HepG2 (cell line): ENCODE measurements at regions not wholly inside any gene's neighbourhood (a gene's known extent, or its start where the extent isn't known, plus 50 kb on each side); places are given as distances from the start of the nearest gene placed in this dataset.

Experiments used
- KDM1A ChIP-seq: IDR thresholded peaks from 2 replicates; pipeline ENCODE4 v1.6.1; 2016; ENCODE audit warnings: missing compliant biosample characterization
- XBP1 ChIP-seq: sonication (generic); formaldehyde crosslinking; IDR thresholded peaks from 2 replicates; pipeline ENCODE4 v1.5.0; 2020; ENCODE audit warnings: missing genetic modification reagents
- ZNF468 ChIP-seq: sonication (generic); formaldehyde crosslinking; IDR thresholded peaks from 2 replicates; pipeline ENCODE4 v1.8.0; 2022; ENCODE audit warnings: mild to moderate bottlenecking, moderate library complexity, missing genetic modification reagents
- TF ChIP-seq, protein P1 (sequence below), 2 experiments: fragments of 450-650 bp in 1 of 2; sonication (generic) in 1 of 2; formaldehyde crosslinking in 1 of 2; IDR thresholded peaks; 2 replicates each; pipeline versions ENCODE4 v1.6.1 to v1.8.0; 2016 to 2022; ENCODE audit warnings: antibody characterized with exemption in 1 of 2, mild to moderate bottlenecking in 1 of 2, missing genetic modification reagents in 1 of 2
- TF ChIP-seq, protein P2 (sequence below): sonication (generic); formaldehyde crosslinking; IDR thresholded peaks from 2 replicates; pipeline ENCODE4 v1.8.0; 2022; ENCODE audit warnings: missing genetic modification reagents, mild to moderate bottlenecking, borderline replicate concordance
- TF ChIP-seq, protein P3 (sequence below), 2 experiments: sonication (generic) in 1 of 2; formaldehyde crosslinking in 1 of 2; IDR thresholded peaks; 2 replicates each; pipeline versions ENCODE4 v1.4.0 to v1.6.1; 2018 to 2020; ENCODE audit warnings: missing genetic modification reagents in 2 of 2, borderline replicate concordance in 1 of 2, low read depth in 1 of 2, mild to moderate bottlenecking in 1 of 2, missing biosample characterization in 1 of 2

DNA sequence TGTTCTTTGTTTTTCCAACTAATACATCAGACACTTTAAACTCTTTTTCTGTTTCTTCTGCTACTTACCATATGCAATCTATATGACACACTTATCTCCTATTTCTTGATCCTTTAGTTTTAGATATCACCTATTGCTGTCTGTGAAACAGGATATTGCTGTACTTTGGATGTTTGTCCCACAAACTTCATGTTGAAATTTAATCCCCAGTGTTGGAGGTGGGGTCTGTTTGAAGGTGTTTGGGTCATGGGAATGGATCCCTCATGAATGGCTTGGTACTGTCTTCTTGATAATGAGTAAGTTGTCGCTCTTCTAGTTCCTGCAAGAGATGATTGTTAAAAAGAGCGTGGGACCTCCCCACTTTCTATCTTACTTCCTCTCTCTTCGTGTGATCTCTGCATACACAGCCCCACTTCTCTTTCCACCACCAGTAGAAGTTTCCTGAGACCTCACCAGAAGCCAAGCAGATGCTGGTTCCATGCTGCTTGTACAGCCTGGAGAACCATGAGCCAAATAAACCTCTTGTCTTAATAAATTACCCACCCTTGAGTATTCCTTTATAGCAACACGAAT lies 244.2 kb downstream of the NHLRC3 start (continued):
- TF ChIP-seq, protein P1, sequence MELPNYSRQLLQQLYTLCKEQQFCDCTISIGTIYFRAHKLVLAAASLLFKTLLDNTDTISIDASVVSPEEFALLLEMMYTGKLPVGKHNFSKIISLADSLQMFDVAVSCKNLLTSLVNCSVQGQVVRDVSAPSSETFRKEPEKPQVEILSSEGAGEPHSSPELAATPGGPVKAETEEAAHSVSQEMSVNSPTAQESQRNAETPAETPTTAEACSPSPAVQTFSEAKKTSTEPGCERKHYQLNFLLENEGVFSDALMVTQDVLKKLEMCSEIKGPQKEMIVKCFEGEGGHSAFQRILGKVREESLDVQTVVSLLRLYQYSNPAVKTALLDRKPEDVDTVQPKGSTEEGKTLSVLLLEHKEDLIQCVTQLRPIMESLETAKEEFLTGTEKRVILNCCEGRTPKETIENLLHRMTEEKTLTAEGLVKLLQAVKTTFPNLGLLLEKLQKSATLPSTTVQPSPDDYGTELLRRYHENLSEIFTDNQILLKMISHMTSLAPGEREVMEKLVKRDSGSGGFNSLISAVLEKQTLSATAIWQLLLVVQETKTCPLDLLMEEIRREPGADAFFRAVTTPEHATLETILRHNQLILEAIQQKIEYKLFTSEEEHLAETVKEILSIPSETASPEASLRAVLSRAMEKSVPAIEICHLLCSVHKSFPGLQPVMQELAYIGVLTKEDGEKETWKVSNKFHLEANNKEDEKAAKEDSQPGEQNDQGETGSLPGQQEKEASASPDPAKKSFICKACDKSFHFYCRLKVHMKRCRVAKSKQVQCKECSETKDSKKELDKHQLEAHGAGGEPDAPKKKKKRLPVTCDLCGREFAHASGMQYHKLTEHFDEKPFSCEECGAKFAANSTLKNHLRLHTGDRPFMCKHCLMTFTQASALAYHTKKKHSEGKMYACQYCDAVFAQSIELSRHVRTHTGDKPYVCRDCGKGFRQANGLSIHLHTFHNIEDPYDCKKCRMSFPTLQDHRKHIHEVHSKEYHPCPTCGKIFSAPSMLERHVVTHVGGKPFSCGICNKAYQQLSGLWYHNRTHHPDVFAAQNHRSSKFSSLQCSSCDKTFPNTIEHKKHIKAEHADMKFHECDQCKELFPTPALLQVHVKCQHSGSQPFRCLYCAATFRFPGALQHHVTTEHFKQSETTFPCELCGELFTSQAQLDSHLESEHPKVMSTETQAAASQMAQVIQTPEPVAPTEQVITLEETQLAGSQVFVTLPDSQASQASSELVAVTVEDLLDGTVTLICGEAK (IDR thresholded peaks at IDR 0.05), result no peak
- TF ChIP-seq, protein P1 (CRISPR knock-in tag; IDR thresholded peaks at IDR 0.05), result no peak
- no peak for TF ChIP-seq ZNF468 (CRISPR knock-in tag)
- TF ChIP-seq, protein P2, sequence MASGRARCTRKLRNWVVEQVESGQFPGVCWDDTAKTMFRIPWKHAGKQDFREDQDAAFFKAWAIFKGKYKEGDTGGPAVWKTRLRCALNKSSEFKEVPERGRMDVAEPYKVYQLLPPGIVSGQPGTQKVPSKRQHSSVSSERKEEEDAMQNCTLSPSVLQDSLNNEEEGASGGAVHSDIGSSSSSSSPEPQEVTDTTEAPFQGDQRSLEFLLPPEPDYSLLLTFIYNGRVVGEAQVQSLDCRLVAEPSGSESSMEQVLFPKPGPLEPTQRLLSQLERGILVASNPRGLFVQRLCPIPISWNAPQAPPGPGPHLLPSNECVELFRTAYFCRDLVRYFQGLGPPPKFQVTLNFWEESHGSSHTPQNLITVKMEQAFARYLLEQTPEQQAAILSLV (CRISPR knock-in tag), result no peak
- TF ChIP-seq, protein P3, sequence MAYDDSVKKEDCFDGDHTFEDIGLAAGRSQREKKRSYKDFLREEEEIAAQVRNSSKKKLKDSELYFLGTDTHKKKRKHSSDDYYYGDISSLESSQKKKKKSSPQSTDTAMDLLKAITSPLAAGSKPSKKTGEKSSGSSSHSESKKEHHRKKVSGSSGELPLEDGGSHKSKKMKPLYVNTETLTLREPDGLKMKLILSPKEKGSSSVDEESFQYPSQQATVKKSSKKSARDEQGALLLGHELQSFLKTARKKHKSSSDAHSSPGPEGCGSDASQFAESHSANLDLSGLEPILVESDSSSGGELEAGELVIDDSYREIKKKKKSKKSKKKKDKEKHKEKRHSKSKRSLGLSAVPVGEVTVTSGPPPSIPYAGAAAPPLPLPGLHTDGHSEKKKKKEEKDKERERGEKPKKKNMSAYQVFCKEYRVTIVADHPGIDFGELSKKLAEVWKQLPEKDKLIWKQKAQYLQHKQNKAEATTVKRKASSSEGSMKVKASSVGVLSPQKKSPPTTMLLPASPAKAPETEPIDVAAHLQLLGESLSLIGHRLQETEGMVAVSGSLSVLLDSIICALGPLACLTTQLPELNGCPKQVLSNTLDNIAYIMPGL (CRISPR knock-in tag; IDR thresholded peaks at IDR 0.05; ENCODE audit: borderline replicate concordance in 1 of 2, low read depth in 1 of 2), result no peak
- no peak for TF ChIP-seq XBP1 (CRISPR knock-in tag)
- TF ChIP-seq KDM1A (CRISPR knock-in tag), result no peak
- TF ChIP-seq, all 625 proteins: peak for 0
